ENCODE measurements at regions not wholly inside any gene's neighbourhood (a gene's known extent, or its start where the extent isn't known, plus 50 kb on each side); places are given as distances from the start of the nearest gene placed in this dataset.

DNA sequence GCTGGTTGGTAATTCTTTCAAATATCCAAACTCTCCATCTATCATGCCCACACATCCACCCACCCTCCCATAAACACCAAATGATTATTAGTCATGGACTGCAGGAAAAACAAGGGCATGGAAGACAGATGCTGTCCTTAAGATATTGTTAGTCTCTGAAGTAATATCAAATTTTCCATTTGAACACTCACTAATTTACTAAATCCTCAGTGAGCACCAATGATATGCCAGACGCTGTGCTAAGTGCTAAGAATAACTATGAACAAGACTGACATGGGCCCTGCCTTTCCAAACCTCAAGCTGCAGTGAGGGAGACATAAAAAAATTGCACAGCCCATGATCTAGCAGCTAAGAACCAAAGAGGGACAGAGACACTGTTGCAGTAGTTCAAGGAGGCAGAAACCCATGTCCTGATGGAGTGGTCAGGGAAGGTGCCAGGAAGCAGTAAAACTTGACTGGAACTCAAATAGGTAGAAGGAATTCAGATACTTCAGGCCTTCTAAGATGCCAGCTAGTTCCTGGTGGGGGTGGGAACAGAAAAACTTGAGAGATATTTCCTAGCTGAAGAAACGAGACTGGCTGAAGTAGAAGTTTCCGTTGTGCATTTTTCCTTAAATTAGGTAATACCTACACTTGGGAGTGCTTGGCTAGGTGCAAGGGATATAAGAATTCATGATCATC is 182.1 kb downstream of the OSR1 start:
- TF ChIP-seq, protein P1, sequence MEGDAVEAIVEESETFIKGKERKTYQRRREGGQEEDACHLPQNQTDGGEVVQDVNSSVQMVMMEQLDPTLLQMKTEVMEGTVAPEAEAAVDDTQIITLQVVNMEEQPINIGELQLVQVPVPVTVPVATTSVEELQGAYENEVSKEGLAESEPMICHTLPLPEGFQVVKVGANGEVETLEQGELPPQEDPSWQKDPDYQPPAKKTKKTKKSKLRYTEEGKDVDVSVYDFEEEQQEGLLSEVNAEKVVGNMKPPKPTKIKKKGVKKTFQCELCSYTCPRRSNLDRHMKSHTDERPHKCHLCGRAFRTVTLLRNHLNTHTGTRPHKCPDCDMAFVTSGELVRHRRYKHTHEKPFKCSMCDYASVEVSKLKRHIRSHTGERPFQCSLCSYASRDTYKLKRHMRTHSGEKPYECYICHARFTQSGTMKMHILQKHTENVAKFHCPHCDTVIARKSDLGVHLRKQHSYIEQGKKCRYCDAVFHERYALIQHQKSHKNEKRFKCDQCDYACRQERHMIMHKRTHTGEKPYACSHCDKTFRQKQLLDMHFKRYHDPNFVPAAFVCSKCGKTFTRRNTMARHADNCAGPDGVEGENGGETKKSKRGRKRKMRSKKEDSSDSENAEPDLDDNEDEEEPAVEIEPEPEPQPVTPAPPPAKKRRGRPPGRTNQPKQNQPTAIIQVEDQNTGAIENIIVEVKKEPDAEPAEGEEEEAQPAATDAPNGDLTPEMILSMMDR (IDR thresholded peaks at IDR 0.05): no peak
- TF ChIP-seq POLR2A (IDR thresholded peaks at IDR 0.05) (no peak), POLR2AphosphoS5 (IDR thresholded peaks at IDR 0.05) (no peak), EP300 (IDR thresholded peaks at IDR 0.05) (no peak)

Data from upper lobe of left lung (tissue), 4 donors.